ENCODE measurements at regions not wholly inside any gene's neighbourhood (a gene's known extent, or its start where the extent isn't known, plus 50 kb on each side); places are given as distances from the start of the nearest gene placed in this dataset.

DNA sequence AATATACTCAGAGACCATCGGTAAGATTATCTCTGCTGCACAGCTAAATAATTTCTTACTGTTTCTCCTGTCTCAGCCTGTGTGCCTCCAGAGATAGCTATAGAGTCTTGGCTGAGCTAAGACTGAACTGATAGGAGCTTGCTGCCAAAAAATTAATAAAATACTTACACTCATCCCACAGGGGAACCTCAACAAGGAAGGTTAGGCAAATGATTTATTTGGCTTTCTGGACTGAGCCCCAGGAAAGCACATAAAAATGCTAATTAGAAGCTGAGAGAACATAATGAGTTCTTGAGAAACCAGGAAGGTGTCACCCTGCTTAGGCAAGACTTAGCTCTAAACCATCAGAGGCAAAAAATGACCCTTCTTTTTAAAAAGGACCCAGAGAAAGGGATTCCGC lies 534.5 kb downstream of the TNS3 start:
- Histone ChIP-seq H3K9me3 (no peaks in the 10 kb centered on the region), H3K4me3 (no peak overlapping the region), H3K4me1 (peaks cover 15% of the 10 kb centered on the region), H3K27ac (no peak overlapping the region), H3K27me3 (no peaks in the 10 kb centered on the region), H3K36me3 (ENCODE audit: low read depth, missing control alignments) (no peaks in the 10 kb centered on the region)
- intact Hi-C loops (cut with DNase I; ENCODE audit: low total_unique reads): no loop called here
- no peak for TF ChIP-seq POLR2A (IDR thresholded peaks at IDR 0.05)
- TF ChIP-seq, protein P1, sequence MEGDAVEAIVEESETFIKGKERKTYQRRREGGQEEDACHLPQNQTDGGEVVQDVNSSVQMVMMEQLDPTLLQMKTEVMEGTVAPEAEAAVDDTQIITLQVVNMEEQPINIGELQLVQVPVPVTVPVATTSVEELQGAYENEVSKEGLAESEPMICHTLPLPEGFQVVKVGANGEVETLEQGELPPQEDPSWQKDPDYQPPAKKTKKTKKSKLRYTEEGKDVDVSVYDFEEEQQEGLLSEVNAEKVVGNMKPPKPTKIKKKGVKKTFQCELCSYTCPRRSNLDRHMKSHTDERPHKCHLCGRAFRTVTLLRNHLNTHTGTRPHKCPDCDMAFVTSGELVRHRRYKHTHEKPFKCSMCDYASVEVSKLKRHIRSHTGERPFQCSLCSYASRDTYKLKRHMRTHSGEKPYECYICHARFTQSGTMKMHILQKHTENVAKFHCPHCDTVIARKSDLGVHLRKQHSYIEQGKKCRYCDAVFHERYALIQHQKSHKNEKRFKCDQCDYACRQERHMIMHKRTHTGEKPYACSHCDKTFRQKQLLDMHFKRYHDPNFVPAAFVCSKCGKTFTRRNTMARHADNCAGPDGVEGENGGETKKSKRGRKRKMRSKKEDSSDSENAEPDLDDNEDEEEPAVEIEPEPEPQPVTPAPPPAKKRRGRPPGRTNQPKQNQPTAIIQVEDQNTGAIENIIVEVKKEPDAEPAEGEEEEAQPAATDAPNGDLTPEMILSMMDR (IDR thresholded peaks at IDR 0.05): no peak
- 29 to 55% methylated on average over 2 of the region's 2 CpGs for WGBS, 2 donors
- DNase-seq: peak; percentile 32

GRCh38 chr7:47046949-47047348 lies 535.0 kb downstream of the TNS3 start:
- H3K27me3 ChIP-seq: no peaks in the 10 kb centered on the region
- no peak for TF ChIP-seq POLR2A (IDR thresholded peaks at IDR 0.05)
- TF ChIP-seq, protein P1 (IDR thresholded peaks at IDR 0.05): no peak
- 68 to 74% methylated on average over 9 of the region's 9 CpGs for WGBS, 2 donors
- no peak overlapping the region for H3K4me3 ChIP-seq
- peaks cover 15% of the 10 kb centered on the region for H3K4me1 ChIP-seq
- H3K9me3 ChIP-seq: no peaks in the 10 kb centered on the region
- H3K27ac ChIP-seq: no peak overlapping the region
- intact Hi-C loops (cut with DNase I; ENCODE audit: low total_unique reads): no loop called here
- no peaks in the 10 kb centered on the region for H3K36me3 ChIP-seq (ENCODE audit: low read depth, missing control alignments)
- no peak for DNase-seq

GRCh38 chr7:47045207-47046051 lies 536.5 kb downstream of the TNS3 start:
- no peak for TF ChIP-seq POLR2A (IDR thresholded peaks at IDR 0.05)
- TF ChIP-seq, protein P1 (IDR thresholded peaks at IDR 0.05): no peak
- Histone ChIP-seq H3K4me3 (no peak overlapping the region), H3K4me1 (peaks cover 17% of the 10 kb centered on the region), H3K27ac (no peak overlapping the region), H3K27me3 (no peaks in the 10 kb centered on the region), H3K36me3 (ENCODE audit: low read depth, missing control alignments) (no peaks in the 10 kb centered on the region), H3K9me3 (no peaks in the 10 kb centered on the region)
- WGBS, 2 donors: 57 to 68% methylated on average over 11 of the region's 11 CpGs
- peak; percentile 71 for DNase-seq
- intact Hi-C loops (cut with DNase I; ENCODE audit: low total_unique reads): no loop called here

DNA sequence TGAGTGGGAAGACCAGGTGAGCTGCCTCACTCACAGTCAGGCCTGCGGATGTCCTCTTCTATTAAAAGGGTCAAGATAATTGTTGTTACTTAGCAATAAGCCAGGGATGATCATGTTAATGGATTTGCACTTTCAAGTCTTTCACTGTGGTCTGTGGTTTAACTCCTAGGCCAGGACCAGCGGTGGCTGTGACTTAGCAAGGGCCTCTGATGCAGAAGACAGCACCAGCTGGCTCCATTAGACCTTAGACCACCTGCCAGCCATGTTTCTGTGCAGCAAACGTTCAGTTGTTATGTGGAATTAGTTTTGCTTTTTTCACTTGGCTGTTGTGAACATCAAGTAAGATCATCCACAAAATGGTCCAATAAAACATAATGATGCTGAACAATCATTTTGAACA lies 537.3 kb downstream of the TNS3 start:
- H3K9me3 ChIP-seq: no peaks in the 10 kb centered on the region
- DNase-seq: no peak
- no peaks in the 10 kb centered on the region for H3K27me3 ChIP-seq
- no peak overlapping the region for H3K4me3 ChIP-seq
- H3K4me1 ChIP-seq: peaks cover 25% of the 10 kb centered on the region
- H3K36me3 ChIP-seq (ENCODE audit: low read depth, missing control alignments): no peaks in the 10 kb centered on the region
- intact Hi-C loops (cut with DNase I; ENCODE audit: low total_unique reads): no loop called here
- 69 to 75% methylated on average over 3 of the region's 3 CpGs for WGBS, 2 donors
- TF ChIP-seq, protein P1 (IDR thresholded peaks at IDR 0.05): no peak
- TF ChIP-seq POLR2A (IDR thresholded peaks at IDR 0.05): no peak
- H3K27ac ChIP-seq: no peak overlapping the region

GRCh38 chr7:47043304-47043703 lies 538.6 kb downstream of the TNS3 start:
- Histone ChIP-seq H3K27me3 (no peaks in the 10 kb centered on the region), H3K27ac (no peak overlapping the region), H3K36me3 (ENCODE audit: low read depth, missing control alignments) (no peaks in the 10 kb centered on the region), H3K4me1 (peaks cover 30% of the 10 kb centered on the region), H3K9me3 (no peaks in the 10 kb centered on the region), H3K4me3 (no peak overlapping the region)
- no peak for DNase-seq
- intact Hi-C loops (cut with DNase I; ENCODE audit: low total_unique reads): no loop called here
- TF ChIP-seq, protein P1 (IDR thresholded peaks at IDR 0.05): no peak
- no peak for TF ChIP-seq POLR2A (IDR thresholded peaks at IDR 0.05)
- WGBS, 2 donors: 56 to 88% methylated on average over 2 of the region's 2 CpGs
